GM18873 (cell line): ENCODE measurements at regions not wholly inside any gene's neighbourhood (a gene's known extent, or its start where the extent isn't known, plus 50 kb on each side); places are given as distances from the start of the nearest gene placed in this dataset.

Source experiments
- ATAC-seq: cut with Tn5 transposase; IDR thresholded peaks from one replicate; pipeline ENCODE4 v1.9.1; 2021; ENCODE audit warnings: mild to moderate bottlenecking, moderate library complexity, moderate number of reproducible peaks; ENCODE audit not compliant: unreplicated experiment, low FRiP score

DNA sequence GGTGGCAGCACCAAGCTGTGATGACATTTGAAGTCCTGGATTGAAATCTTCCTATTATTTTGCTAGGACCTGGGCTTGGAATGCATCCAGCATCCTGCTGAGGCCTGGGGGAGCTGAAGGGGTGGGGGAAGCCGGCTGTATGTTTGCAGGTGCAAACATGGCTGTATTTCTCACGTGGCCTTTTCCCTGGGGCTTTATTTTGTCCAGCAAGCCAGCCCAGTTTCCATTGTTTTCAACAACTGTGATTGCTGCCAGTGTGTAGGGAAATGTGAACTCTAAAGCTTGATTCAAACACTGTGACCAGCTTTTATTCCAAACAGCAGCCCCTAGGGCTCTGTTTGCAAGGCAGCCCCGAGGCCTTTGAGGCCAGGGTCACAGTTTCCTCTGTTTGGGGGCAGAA lies 683.0 kb downstream of the DHX35 start:
- no peak for ATAC-seq

DNA sequence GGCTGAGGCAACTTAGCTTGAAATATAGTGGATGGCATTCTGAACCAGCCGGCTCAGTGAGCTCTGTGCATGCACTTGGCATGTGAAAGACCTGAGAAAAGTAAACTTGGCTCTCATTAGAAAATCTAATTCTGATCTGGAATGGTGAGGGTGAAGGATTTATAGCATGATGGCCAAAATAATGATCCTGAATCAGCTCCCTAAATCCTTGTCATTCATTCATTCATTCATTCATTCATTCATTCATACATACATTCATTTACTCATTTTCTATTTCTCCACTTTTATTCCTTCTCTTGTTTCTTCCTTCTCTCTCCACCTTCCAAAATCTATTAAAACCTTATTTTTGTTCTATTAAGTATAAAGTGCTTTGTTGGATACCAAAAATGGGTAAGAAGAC lies 681.1 kb downstream of the DHX35 start:
- ATAC-seq: no peak

DNA sequence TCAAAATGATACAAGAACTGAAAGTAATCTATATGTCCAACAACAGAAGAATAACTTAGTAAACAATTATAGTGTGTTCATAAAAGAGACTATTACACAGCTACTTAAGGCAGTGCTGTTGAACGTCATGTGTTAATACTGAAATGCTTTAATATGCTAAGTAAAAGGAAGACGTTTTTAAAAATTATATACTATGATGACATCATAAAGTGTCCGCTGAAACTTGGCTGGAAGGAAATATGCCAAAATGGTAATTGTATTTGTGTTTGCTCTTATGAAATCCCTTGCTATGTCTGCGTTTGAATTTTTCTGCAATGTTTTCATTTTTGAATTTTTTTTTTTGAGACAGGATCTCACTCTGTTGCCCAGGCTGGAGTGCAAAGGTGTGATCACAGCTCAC lies 679.3 kb downstream of the DHX35 start:
- no peak for ATAC-seq

DNA sequence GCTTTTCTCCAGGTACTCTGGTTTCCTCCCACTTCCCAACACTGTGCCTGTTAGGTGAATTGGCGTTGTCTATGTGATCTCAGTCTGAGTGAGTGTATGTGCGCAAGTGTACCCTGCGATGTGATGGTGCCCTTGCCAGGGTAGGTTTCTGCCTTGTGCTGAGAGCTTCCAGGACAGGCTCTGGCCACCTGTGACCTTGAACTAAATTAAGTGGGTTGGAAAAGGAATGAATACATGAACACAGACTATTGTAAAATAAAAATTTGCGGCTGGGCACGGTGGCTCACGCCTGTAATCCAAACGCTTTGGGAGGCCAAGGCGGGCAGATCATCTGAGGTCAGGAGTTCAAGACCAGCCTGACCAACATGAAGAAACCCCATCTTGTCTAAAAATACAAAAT lies 678.0 kb downstream of the DHX35 start:
- ATAC-seq: no peak

DNA sequence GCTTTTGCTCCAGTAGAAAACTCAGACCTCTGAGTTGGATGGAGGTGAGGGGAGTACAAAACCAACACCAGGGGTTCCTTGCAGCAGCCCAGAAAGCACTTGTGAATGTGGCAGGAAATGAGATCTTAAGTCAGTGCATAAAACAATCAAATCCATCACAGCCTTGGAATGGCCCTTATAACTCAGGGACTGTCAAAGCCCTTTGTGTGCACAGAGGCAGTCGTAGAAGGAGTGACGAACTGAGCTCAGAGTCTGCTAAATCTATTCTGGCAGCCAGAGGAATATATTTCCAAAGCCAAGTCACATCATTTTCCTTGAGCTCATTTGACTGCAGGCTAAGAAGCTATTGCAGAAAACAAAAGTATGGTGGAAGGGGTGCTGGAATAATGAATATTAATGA lies 676.6 kb downstream of the DHX35 start:
- no peak for ATAC-seq

DNA sequence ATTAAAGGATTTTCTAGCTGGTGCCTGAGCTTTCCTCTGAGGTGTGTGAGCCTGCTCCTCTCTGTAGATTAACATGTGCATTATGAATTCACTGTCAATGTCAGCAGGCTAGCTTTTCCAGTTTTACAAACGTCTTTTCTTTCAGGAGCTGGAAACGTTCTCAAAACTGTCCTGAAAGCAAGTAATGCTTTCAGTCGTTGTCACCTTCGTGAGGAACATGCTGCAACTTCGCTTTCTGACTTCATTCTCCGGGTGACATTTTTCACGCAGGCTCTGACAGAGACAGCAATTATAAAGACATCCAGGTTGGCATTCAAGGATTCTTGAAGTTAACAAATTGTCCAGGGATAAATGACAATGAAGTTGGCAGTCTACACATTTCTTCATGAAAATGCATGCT lies 671.5 kb downstream of the DHX35 start:
- ATAC-seq: no peak

DNA sequence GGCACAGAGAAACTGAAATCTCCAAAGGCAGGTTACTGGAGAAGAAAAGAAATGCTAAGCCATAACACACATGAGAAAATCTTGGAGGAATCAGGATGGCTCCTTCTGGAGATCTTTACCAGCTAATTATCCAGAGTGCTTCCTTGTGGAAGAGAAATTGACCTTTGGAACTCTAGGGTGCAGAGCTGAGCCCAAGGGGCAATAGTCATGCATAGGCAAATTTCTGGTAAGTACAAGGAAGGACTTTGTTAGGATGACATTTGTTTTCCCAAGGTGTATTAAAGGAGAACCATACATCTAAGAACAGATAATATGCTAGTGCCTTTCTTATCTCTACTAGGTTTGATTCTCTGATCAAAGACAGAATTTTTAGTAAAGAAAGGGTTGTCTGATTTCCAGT lies 670.6 kb downstream of the DHX35 start:
- ATAC-seq: no peak

DNA sequence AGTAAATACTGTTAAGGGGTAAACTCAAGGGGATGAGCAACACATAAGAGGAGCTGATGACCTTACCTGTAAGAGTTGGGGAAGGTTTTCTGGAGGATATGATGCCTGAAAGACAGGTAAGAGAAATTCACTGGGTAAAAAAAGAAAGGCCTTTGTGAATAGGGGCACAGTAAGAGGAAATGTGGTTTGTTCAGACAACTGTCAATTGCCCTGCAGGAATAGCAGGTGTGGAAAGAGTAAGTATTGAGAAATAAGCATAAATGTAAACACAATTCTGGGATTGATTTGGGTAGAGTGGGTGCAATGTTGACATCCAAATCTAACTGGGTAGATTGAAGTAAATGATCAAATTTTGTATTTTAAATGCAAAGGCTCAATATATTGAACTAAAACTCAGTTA lies 670.0 kb downstream of the DHX35 start:
- no peak for ATAC-seq

DNA sequence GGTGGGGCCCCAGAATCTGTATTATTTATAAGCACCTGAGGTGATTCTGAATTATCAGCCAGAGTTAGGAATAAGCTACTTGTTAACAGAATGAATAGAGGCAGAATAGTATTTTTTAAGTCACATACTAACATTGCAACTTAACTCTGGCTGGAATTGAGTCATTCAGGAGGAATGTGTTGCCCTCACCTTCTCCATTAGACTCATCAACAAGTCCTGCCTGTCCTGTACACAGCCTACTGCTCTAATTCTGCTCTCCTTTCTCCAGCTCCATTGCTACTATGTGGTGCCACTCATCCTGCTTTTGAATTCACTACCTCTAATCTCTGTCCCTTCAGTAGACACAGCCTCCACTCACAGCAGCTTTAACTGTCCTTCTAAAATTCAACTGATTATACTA lies 669.4 kb downstream of the DHX35 start:
- ATAC-seq: no peak

DNA sequence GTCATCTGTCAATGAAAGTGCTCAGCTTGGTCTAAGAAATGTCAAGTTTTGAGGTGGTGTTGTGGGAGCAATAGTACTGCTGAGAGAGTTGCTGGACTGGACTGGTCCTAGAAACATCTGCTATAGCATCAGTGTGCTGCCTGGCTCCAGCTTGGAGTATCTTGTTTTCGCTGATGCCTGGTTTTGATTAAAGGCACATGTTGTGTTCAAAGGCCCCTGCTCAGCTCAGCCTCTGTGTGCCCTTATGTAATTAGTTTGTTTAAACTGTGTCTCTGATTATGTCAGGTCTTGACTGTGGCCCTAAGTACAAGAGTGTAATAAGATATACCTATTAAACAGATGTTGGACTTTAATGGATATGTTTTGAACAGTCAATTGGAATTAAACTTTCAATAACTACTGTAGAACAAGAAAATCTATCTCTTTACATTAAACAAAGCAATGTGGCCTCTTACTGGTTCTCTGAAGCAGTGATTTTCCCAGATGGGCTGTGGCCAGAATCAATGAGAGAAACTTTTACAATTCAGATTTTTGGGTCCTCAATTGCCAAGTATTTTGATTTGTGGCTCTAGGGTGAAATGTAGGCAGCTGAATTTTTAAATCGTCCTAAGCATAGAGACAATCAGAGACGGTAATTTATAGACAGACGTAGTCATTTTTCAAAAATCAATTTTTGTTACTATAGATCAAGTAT lies 668.2 kb downstream of the DHX35 start:
- ATAC-seq: no peak

DNA sequence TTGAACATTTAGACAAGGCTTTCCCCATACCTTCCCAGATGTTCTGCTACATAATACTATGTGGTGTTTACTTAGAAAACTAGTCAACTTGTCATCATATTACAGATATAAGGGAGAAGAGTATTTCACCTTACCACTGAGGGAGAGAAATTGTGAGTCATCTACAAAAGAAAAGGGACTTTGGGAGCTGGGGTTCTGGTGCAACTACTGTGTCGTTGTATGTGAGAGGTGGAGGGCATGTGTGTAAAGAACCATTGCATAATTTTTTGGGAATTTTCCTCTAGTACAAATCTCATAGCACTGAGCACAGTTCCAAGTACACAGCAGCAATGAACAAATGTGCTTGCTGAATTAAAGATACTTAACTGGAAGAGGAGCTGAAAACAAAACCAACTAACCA lies 665.6 kb downstream of the DHX35 start:
- no peak for ATAC-seq

DNA sequence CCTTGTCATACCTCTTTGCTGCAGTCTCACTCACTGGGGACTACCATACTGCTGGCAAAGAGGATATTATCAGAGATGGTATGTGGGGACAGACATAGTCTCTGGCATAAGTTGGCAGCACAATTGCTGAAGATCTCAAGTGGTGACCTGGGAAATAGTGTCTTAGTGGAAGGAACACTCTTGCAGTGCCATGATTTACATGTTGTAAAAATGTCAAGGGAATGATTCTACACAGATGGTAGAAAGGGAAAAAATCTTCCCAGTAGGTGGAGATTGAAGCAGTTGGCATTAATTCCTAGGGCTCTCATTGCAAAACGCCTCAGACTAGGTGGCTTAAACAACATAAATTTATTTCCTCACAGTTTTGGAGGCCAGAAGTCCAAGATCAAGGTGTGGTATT lies 662.2 kb downstream of the DHX35 start:
- no peak for ATAC-seq

DNA sequence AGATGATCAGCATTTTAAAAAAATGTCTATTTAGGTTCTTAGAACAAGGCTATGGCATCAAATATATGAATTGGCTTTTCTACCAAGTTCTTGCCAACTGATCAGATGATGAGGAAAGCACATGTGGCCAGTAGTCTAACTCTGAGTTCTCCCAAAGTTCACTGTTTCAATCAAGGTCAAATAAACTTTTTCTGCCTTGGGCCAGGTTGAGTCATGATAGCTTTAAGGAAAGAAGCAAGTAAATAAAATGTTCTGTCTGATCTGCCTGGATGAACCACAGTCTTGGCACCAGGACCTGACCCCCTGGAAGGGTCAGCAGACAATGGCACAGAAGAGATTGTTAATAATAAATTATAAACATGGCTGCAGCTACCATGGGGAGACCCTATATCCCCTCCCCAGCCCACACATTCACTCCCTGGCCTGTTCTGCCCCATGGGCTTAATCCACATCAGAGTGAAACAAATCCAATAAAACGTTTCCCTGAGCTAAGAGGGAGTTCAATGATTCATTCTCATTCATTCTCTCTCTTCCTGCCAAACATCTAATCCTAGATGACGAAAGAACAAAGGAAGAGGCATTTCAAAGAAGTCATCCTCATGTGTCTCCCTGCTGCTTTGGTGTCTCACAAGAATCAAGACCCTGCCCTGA lies 661.6 kb downstream of the DHX35 start:
- ATAC-seq: no peak

DNA sequence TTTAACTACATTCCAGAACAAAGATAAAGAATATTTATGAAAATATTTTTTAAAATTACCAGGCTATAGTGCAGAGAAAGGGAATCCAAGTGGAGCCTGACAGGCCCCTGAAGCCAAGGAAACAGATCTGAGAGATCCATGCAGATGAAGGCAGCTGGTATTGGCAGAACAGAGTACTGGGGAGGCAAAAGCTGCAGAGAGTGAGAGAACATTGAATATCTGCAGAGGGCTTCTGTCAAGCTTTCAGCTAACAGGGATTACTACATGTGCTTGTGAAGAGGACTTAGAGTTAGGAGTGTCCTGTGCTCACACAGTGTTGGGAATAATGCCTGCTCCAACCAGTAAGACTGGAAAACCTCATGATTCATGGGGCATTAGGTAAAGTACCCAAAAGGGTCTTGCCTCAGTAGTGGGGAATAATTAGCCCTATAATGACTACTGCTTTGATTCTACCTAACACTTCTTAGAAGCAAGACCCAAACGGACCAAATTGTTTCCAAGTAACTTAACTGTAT lies 657.2 kb downstream of the DHX35 start:
- no peak for ATAC-seq

DNA sequence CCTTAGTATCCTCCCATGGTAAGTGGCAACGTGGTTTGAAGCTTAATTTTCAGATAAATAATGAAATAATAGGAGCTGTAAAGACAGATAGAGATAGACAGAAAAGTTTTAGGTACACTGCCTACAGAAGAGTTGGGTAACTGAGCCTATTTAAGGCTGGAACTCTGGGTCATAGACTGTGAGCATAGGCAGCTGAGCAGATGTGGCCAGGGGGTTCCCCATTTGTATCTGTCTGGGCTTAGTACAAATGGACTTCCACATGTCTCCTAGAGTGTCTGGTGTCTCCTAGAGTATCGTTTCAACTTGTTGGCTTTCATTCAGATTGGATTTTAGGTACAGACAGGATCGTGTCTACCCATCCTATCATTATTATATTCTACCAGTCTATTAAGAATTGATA lies 649.8 kb downstream of the DHX35 start:
- no peak for ATAC-seq

DNA sequence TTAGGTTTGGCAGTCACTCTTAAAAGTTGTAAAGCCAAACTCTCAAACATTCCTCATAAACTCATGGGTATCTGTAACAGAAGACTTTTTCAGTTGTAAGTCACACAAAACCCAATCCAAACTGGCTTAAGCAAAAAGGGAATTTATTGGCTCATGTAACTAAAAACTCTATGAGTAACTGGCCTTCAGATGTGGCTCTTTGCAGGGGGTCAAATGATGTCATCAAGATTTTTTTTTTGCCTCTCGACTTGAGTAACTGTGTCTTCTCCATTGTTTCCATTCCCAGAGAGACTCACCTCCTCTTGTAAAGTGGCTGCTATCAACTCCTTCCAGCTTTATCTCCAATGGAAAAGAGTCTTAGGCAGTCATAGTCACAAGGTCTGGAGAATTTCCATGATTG lies 645.0 kb downstream of the DHX35 start:
- no peak for ATAC-seq

DNA sequence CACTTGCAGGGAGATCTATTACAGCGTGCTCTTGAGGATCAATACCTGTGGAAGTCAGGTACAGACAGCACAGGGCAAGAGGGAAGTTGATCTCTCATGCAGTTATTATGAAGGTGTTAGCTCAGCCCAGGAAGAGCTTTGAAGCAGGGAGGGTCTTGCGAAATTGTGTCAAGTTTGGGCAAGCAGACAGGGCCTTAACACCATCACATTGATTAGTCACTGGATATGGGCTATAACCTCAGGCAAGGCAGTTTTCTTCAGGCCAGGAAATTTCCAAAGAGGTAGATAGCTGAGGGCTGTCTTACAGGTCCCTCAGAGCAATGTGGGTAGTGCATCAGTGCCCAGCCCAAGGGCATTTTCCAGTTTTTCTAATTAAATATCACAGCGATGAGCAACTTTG lies 643.8 kb downstream of the DHX35 start:
- no peak for ATAC-seq

DNA sequence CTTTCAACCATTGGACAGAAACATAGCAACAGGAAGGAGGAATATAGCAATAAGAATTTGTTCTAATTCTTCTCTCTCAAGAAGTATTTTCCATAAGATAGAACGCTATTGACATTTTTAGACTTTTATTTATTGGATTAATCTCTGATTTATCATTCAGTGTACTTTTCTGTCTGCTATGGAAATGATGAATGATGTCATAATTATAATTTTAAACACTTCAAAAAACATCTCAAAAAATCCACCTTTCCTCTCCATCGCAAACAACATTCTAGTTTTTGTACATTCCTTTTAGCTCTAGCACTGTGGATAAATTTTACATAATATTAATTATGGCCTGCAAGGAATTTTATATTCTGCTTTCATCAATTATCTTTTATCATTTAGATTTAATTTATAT lies 643.2 kb downstream of the DHX35 start:
- ATAC-seq: no peak

DNA sequence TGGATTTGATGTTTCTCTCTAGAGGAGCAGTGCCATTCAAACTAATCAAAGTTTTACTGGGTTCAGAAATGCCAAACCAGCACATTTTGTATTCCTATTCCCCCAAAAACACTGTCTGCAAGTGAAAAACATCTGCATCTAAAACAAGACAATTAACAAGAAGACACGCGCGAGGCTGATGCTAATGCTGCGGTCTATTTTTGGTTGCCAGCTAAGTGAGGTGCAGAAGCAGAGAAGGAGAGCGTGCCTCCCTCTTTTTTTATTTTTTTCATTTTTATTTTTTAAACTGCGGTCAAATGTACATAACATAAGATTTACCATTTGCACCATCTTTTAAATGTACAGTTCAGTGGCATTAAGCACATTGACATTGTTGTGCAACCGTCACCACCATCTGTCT lies 641.1 kb downstream of the DHX35 start:
- no peak for ATAC-seq

DNA sequence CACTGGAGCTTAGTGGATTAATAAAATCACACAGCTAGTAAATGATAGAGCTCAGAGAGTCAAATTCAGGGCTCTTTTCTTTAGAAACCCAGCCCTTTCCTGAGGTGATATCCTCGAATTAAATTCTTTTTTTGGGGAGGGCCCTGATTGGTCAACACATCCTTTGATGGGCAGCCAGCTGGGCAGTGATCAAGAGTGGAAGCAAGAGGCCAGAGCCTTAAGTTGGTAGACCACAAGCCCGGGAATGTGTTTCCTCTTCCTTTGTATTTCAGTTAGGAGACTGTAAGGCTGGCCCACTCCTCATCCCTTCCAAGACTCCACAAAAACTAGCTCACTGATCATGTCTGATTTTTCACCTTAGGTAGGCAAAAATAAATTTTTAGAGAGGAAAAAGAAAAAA lies 640.5 kb downstream of the DHX35 start:
- no peak for ATAC-seq

DNA sequence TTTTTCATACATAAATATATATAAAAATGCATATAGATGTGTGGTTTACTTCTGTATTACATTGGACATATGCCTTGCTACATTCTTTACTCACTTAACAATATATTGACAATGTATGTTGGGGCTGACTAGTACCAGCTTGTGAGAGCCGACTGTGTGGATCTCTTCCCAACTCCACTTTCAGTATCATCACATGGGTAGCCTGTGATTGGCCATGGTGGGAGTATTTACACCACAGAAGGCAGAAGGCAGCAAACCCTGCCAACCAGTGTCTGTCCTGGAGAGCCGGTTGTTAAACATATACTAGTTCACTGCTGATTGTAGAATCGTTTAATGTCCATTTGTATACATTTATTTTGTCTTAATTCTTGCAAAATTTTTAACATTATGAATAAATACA lies 638.7 kb downstream of the DHX35 start:
- ATAC-seq: no peak

DNA sequence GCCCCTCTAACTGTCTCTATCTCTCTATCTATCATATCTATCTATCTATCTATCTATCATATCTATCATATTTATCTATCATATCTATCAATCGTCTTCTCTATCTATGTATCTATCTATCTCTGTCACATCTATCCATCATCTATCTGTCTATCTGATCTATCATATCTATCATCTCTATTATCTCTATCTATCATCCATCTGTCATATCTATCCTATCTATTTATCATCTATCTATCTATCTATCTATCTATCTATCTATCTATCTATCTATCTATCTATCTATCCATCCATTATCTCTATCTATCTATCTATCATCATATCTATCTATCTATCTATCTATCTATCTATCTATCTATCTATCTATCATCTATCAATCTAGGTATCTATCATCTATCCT lies 638.0 kb downstream of the DHX35 start:
- no peak for ATAC-seq
